GM12865 (cell line): ENCODE measurements at regions not wholly inside any gene's neighbourhood (a gene's known extent, or its start where the extent isn't known, plus 50 kb on each side); places are given as distances from the start of the nearest gene placed in this dataset.
A peak's percentile ranks its signal among the peaks of the same experiment; 100 is the strongest.

Source experiments
- DNase-seq: peaks from one replicate; pipeline ENCODE4 v3.0.0; 2010; ENCODE audit warnings: low read depth
- H3K4me3 ChIP-seq: 2 replicates; pipeline ENCODE4 v1.5.1; 2011; ENCODE audit warnings: mild to moderate bottlenecking, low read depth, low read length, control low read depth
- CTCF ChIP-seq: IDR thresholded peaks from 2 replicates; pipeline ENCODE4 v1.5.1; 2011; ENCODE audit warnings: low read length, control low read depth, low read depth, inconsistent platforms; ENCODE audit not compliant: insufficient read depth; ENCODE audit errors: missing control alignments

GRCh38 chr7:88700725-88701124 is 58.8 kb upstream of the ZNF804B start:
- TF ChIP-seq CTCF, result no peak
- peak; percentile 8 for DNase-seq

GRCh38 chr7:88694207-88694606 is 65.3 kb upstream of the ZNF804B start:
- no peak for TF ChIP-seq CTCF
- no peak for DNase-seq
- H3K4me3 ChIP-seq, result no peak overlapping the region

More at GRCh38 chr7:88700725-88701124, 58.8 kb upstream of the ZNF804B start:
- H3K4me3 ChIP-seq, result no peak overlapping the region

GRCh38 chr7:88693131-88693530 is 66.4 kb upstream of the ZNF804B start:
- TF ChIP-seq CTCF, result no peak
- no peak for DNase-seq
- H3K4me3 ChIP-seq, result no peak overlapping the region

GRCh38 chr7:88692493-88692892 is 67.0 kb upstream of the ZNF804B start:
- TF ChIP-seq CTCF, result no peak
- DNase-seq, result no peak
- no peak overlapping the region for H3K4me3 ChIP-seq

GRCh38 chr7:88689821-88690220 is 69.7 kb upstream of the ZNF804B start:
- TF ChIP-seq CTCF, result no peak
- DNase-seq, result no peak
- no peak overlapping the region for H3K4me3 ChIP-seq

- no peak for TF ChIP-seq CTCF
- no peak for DNase-seq
- H3K4me3 ChIP-seq, result no peak overlapping the region
Measured at GRCh38 chr7:88688222-88688621, 71.3 kb upstream of the ZNF804B start.

- TF ChIP-seq CTCF, result no peak
- no peak for DNase-seq
- H3K4me3 ChIP-seq, result no peak overlapping the region
Measured at GRCh38 chr7:88686468-88687229, 72.9 kb upstream of the ZNF804B start.
